ENCODE measurements at regions not wholly inside any gene's neighbourhood (a gene's known extent, or its start where the extent isn't known, plus 50 kb on each side); places are given as distances from the start of the nearest gene placed in this dataset.

GRCh38 chr21:32955311-32956060 lies 70.2 kb upstream of the OLIG2 start:
- no peak for DNase-seq
- Histone ChIP-seq H3K9me3 (no peaks in the 10 kb centered on the region), H3K4me3 (no peak overlapping the region), H3K4me1 (peaks cover 0 to 9% (median 0%) of the 10 kb centered on the region in 6 donors), H3K27me3 (replicated peaks in 1 of 7) (peaks cover 0 to 96% (median 39%) of the 10 kb centered on the region in 7 donors), H3K36me3 (no peaks in the 10 kb centered on the region), H3K27ac (no peak overlapping the region)
- TF ChIP-seq POLR2A (IDR thresholded peaks at IDR 0.05) = no peak
- no peak for TF ChIP-seq CTCF (IDR thresholded peaks at IDR 0.05 in 8 of 11, conservative IDR thresholded peaks at IDR 0.05 in 3 of 11)
- TF ChIP-seq POLR2AphosphoS5 (IDR thresholded peaks at IDR 0.05) = no peak
- intact Hi-C loops (cut with DNase I; ENCODE audit: low total_unique reads) = no loop called here
- WGBS, 5 donors = 76 to 84% (median 78%) methylated on average over 20 of the region's 20 CpGs

GRCh38 chr21:32956061-32956656 lies 69.6 kb upstream of the OLIG2 start:
- TF ChIP-seq CTCF (IDR thresholded peaks at IDR 0.05 in 8 of 11, conservative IDR thresholded peaks at IDR 0.05 in 3 of 11) (no peak), POLR2AphosphoS5 (IDR thresholded peaks at IDR 0.05) (no peak)
- WGBS, 5 donors = 73 to 85% (median 75%) methylated on average over 9 to 10 of the region's 10 CpGs

DNA sequence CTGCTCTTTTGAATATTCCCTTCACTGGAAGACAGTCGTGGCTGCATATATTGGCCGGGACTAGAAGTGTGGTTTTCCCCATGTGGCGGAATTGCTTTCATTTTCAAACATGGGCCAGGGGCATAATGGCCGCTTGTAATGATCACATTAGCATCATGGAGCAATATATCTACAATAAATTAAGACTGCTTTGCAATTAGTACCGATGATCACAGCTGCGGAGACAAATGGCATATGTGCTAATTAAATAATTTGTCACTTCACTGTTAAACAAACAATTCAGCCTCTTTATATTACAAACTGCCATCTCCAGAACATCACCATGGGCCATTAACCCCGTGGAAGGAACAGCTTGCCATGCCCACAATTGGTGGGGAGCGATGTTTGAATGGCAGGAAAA lies 68.2 kb upstream of the OLIG2 start:
- WGBS, 5 donors = 80 to 89% (median 83%) methylated on average over 8 of the region's 8 CpGs

More at GRCh38 chr21:32956061-32956656, 69.6 kb upstream of the OLIG2 start:
- Histone ChIP-seq H3K27me3 (replicated peaks in 1 of 7) (peaks cover 0 to 97% (median 39%) of the 10 kb centered on the region in 7 donors), H3K9me3 (no peaks in the 10 kb centered on the region), H3K36me3 (no peaks in the 10 kb centered on the region), H3K4me3 (no peak overlapping the region), H3K27ac (no peak overlapping the region), H3K4me1 (peaks cover 0 to 9% (median 0%) of the 10 kb centered on the region in 6 donors)
- DNase-seq = no peak
- intact Hi-C loops (cut with DNase I; ENCODE audit: low total_unique reads) = no loop called here

More for the DNA sequence above, 68.2 kb upstream of the OLIG2 start:
- Histone ChIP-seq H3K4me3 (no peak overlapping the region), H3K27ac (no peak overlapping the region), H3K27me3 (replicated peaks in 1 of 7) (peaks cover 0 to 99% (median 26%) of the 10 kb centered on the region in 7 donors), H3K9me3 (no peaks in the 10 kb centered on the region), H3K4me1 (peaks cover 0 to 9% (median 0%) of the 10 kb centered on the region in 6 donors), H3K36me3 (no peaks in the 10 kb centered on the region)
- DNase-seq = no peak
- TF ChIP-seq CTCF (IDR thresholded peaks at IDR 0.05 in 8 of 11, conservative IDR thresholded peaks at IDR 0.05 in 3 of 11) (no peak), POLR2A (IDR thresholded peaks at IDR 0.05) (no peak), POLR2AphosphoS5 (IDR thresholded peaks at IDR 0.05) (no peak)
- intact Hi-C loops (cut with DNase I; ENCODE audit: low total_unique reads) = no loop called here

Data from spleen (tissue), 11 donors.